ENCODE measurements at regions not wholly inside any gene's neighbourhood (a gene's known extent, or its start where the extent isn't known, plus 50 kb on each side); places are given as distances from the start of the nearest gene placed in this dataset.

DNA sequence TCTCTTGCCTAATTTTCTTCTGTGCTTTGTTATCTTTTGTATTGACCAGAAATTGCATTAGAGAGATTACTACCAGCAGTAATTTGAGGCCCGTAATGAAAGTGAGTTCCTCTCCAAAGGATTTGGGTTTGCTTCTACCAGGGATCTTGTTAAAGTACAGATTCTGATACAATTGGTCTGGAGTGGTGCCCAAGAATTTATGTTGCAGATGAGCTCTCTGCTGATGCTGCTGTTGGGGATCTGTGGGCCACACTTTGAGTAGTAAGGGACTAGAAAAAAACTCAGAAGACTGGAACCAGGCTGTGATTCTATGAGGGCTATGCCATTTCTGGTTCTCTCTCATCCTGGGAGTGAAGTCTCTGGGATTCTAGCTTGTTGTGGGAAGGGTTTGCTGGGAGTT is 192.2 kb downstream of the SEC61B start:
- no peaks in the 10 kb centered on the region for H3K36me3 ChIP-seq (ENCODE audit: insufficient read depth, low read length)
- no peaks in the 10 kb centered on the region for H3K27me3 ChIP-seq (ENCODE audit: insufficient read depth, low read length)
- H2AFZ ChIP-seq (ENCODE audit: low read length, unreplicated experiment): no peak overlapping the region
- no peak overlapping the region for H3K27ac ChIP-seq (ENCODE audit: low read depth, low read length)
- H3K79me2 ChIP-seq (ENCODE audit: control insufficient read depth, insufficient read depth, low read length, unreplicated experiment): no peaks in the 10 kb centered on the region
- no peak overlapping the region for H3K4me3 ChIP-seq (ENCODE audit: low read depth, low read length)
- peaks cover 9% of the 10 kb centered on the region for H3K4me1 ChIP-seq (ENCODE audit: control insufficient read depth, insufficient read depth, low read length, unreplicated experiment)

GRCh38 chr9:99415606-99416005 is 193.5 kb downstream of the SEC61B start:
- H2AFZ ChIP-seq (ENCODE audit: low read length, unreplicated experiment): no peak overlapping the region
- H3K27ac ChIP-seq (ENCODE audit: low read depth, low read length): no peak overlapping the region
- H3K4me3 ChIP-seq (ENCODE audit: low read depth, low read length): no peak overlapping the region
- no peaks in the 10 kb centered on the region for H3K27me3 ChIP-seq (ENCODE audit: insufficient read depth, low read length)
- H3K79me2 ChIP-seq (ENCODE audit: control insufficient read depth, insufficient read depth, low read length, unreplicated experiment): no peaks in the 10 kb centered on the region
- H3K4me1 ChIP-seq (ENCODE audit: control insufficient read depth, insufficient read depth, low read length, unreplicated experiment): peaks cover 9% of the 10 kb centered on the region
- H3K36me3 ChIP-seq (ENCODE audit: insufficient read depth, low read length): no peaks in the 10 kb centered on the region

GRCh38 chr9:99416007-99416406 is 193.9 kb downstream of the SEC61B start:
- H3K79me2 ChIP-seq (ENCODE audit: control insufficient read depth, insufficient read depth, low read length, unreplicated experiment): no peaks in the 10 kb centered on the region
- H3K4me3 ChIP-seq (ENCODE audit: low read depth, low read length): no peak overlapping the region
- no peaks in the 10 kb centered on the region for H3K36me3 ChIP-seq (ENCODE audit: insufficient read depth, low read length)
- H3K27me3 ChIP-seq (ENCODE audit: insufficient read depth, low read length): no peaks in the 10 kb centered on the region
- no peak overlapping the region for H3K27ac ChIP-seq (ENCODE audit: low read depth, low read length)
- no peak overlapping the region for H2AFZ ChIP-seq (ENCODE audit: low read length, unreplicated experiment)
- H3K4me1 ChIP-seq (ENCODE audit: control insufficient read depth, insufficient read depth, low read length, unreplicated experiment): peaks cover 9% of the 10 kb centered on the region

DNA sequence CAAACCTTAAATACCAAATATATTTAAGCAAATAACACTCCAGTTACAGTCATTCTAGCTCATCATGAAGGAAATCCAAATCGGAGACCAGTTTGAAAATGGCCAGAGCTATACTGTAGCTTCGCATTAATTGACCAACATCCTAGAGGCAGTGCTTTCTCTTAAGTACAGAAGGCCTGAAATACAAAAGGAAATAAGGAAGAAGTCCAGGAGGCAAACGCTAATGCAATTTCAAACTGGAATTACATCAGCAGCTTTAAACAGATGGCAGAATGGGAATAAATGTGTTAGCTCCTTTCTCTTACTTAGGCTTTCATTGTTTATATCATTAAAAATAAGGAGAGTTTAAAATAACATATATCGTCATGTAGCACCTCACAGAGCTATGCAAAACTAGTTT is 197.0 kb downstream of the SEC61B start:
- Histone ChIP-seq H3K79me2 (ENCODE audit: control insufficient read depth, insufficient read depth, low read length, unreplicated experiment) (no peaks in the 10 kb centered on the region), H3K27ac (ENCODE audit: low read depth, low read length) (no peak overlapping the region), H2AFZ (ENCODE audit: low read length, unreplicated experiment) (no peak overlapping the region), H3K27me3 (ENCODE audit: insufficient read depth, low read length) (no peaks in the 10 kb centered on the region), H3K36me3 (ENCODE audit: insufficient read depth, low read length) (no peaks in the 10 kb centered on the region), H3K4me3 (ENCODE audit: low read depth, low read length) (no peak overlapping the region), H3K4me1 (ENCODE audit: control insufficient read depth, insufficient read depth, low read length, unreplicated experiment) (peaks cover 9% of the 10 kb centered on the region)

DNA sequence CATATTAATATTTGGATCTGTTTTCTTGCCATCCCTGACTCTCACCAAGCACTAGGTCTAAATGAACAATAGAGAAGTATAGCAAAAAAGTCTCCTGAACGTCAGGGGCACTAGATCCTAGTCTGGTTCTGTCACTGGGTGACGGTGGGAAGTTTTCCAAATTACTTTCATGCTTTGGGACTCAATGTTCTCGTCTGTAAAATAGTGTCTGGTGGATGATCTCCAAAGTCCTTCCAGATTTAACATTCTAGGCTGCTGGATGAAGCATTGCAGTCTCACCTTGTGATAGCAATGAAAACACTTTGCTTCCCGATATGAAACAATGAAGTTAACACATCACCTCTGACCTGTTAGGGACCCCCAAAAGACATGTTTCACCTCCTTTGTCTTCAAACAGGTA is 199.3 kb downstream of the SEC61B start:
- Histone ChIP-seq H3K27ac (ENCODE audit: low read depth, low read length) (no peak overlapping the region), H3K36me3 (ENCODE audit: insufficient read depth, low read length) (no peaks in the 10 kb centered on the region), H3K4me1 (ENCODE audit: control insufficient read depth, insufficient read depth, low read length, unreplicated experiment) (peaks cover under 1% of the 10 kb centered on the region), H3K27me3 (ENCODE audit: insufficient read depth, low read length) (no peaks in the 10 kb centered on the region), H3K4me3 (ENCODE audit: low read depth, low read length) (no peak overlapping the region), H2AFZ (ENCODE audit: low read length, unreplicated experiment) (no peak overlapping the region), H3K79me2 (ENCODE audit: control insufficient read depth, insufficient read depth, low read length, unreplicated experiment) (no peaks in the 10 kb centered on the region)

GRCh38 chr9:99425124-99425523 is 203.0 kb downstream of the SEC61B start:
- Histone ChIP-seq H3K4me1 (ENCODE audit: control insufficient read depth, insufficient read depth, low read length, unreplicated experiment) (peaks cover 4% of the 10 kb centered on the region), H3K27ac (ENCODE audit: low read depth, low read length) (no peak overlapping the region), H3K36me3 (ENCODE audit: insufficient read depth, low read length) (no peaks in the 10 kb centered on the region), H3K27me3 (ENCODE audit: insufficient read depth, low read length) (no peaks in the 10 kb centered on the region), H3K4me3 (ENCODE audit: low read depth, low read length) (no peak overlapping the region), H3K79me2 (ENCODE audit: control insufficient read depth, insufficient read depth, low read length, unreplicated experiment) (no peaks in the 10 kb centered on the region), H2AFZ (ENCODE audit: low read length, unreplicated experiment) (no peak overlapping the region)

- H3K4me1 ChIP-seq (ENCODE audit: control insufficient read depth, insufficient read depth, low read length, unreplicated experiment): peaks cover 14% of the 10 kb centered on the region
- no peak overlapping the region for H2AFZ ChIP-seq (ENCODE audit: low read length, unreplicated experiment)
- no peak overlapping the region for H3K4me3 ChIP-seq (ENCODE audit: low read depth, low read length)
- H3K79me2 ChIP-seq (ENCODE audit: control insufficient read depth, insufficient read depth, low read length, unreplicated experiment): no peaks in the 10 kb centered on the region
- H3K27ac ChIP-seq (ENCODE audit: low read depth, low read length): no peak overlapping the region
- no peaks in the 10 kb centered on the region for H3K27me3 ChIP-seq (ENCODE audit: insufficient read depth, low read length)
- H3K36me3 ChIP-seq (ENCODE audit: insufficient read depth, low read length): no peaks in the 10 kb centered on the region
These were observed 204.1 kb downstream of the SEC61B start for GRCh38 chr9:99425923-99426842.

DNA sequence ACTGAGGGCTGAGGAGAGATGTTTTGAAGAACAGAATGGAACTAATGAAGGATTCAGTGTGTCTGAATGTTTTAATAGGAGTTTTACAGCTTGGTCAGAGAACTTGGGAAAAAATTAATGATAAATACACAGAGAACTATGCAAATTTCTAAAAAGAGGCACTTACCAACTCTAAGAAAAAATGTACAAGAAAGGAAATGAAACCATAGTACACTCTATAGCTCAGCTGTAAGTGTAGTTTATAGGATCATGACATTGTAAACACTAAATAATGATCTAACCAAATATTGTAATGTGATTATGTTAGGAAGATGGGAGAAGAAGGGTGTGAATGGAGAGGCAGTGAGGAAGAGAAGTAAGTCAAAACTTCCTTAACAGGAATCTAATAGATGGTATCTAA is 205.2 kb downstream of the SEC61B start:
- Histone ChIP-seq H3K79me2 (ENCODE audit: control insufficient read depth, insufficient read depth, low read length, unreplicated experiment) (no peaks in the 10 kb centered on the region), H3K27me3 (ENCODE audit: insufficient read depth, low read length) (no peaks in the 10 kb centered on the region), H3K36me3 (ENCODE audit: insufficient read depth, low read length) (no peaks in the 10 kb centered on the region), H2AFZ (ENCODE audit: low read length, unreplicated experiment) (no peak overlapping the region), H3K27ac (ENCODE audit: low read depth, low read length) (no peak overlapping the region), H3K4me1 (ENCODE audit: control insufficient read depth, insufficient read depth, low read length, unreplicated experiment) (peaks cover 21% of the 10 kb centered on the region), H3K4me3 (ENCODE audit: low read depth, low read length) (no peak overlapping the region)

DNA sequence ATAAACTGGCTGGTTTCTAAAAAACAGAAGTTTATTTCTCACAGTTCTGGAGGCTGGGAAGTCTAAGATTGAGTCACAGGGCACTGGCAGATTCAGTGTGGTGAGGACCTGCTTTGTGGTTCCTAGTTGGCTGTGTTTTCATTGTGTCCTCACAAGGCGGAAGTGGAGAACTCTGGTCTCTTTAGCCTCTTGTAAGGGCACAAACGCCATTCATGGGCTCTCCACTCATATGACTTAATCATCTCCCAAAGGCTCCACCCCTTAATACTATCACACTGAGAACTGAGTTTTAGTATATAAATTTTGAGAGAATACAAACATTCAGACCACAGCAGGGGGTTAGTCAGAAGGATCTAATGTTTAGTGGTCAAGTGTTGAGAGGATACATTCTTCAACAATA is 208.2 kb downstream of the SEC61B start:
- Histone ChIP-seq H2AFZ (ENCODE audit: low read length, unreplicated experiment) (no peak overlapping the region), H3K79me2 (ENCODE audit: control insufficient read depth, insufficient read depth, low read length, unreplicated experiment) (no peaks in the 10 kb centered on the region), H3K4me1 (ENCODE audit: control insufficient read depth, insufficient read depth, low read length, unreplicated experiment) (peaks cover 46% of the 10 kb centered on the region), H3K27me3 (ENCODE audit: insufficient read depth, low read length) (no peaks in the 10 kb centered on the region), H3K4me3 (ENCODE audit: low read depth, low read length) (no peak overlapping the region; the same call in 1 of the 2 replicates), H3K36me3 (ENCODE audit: insufficient read depth, low read length) (no peaks in the 10 kb centered on the region), H3K27ac (ENCODE audit: low read depth, low read length) (peak overlapping the region; percentile 76)

GRCh38 chr9:99431103-99431502 is 209.0 kb downstream of the SEC61B start:
- Histone ChIP-seq H3K27ac (ENCODE audit: low read depth, low read length) (peak overlapping the region; percentile 76), H3K4me3 (ENCODE audit: low read depth, low read length) (no peak overlapping the region), H3K4me1 (ENCODE audit: control insufficient read depth, insufficient read depth, low read length, unreplicated experiment) (peaks cover 49% of the 10 kb centered on the region), H3K79me2 (ENCODE audit: control insufficient read depth, insufficient read depth, low read length, unreplicated experiment) (no peaks in the 10 kb centered on the region), H3K27me3 (ENCODE audit: insufficient read depth, low read length) (no peaks in the 10 kb centered on the region), H3K36me3 (ENCODE audit: insufficient read depth, low read length) (no peaks in the 10 kb centered on the region), H2AFZ (ENCODE audit: low read length, unreplicated experiment) (no peak overlapping the region)

DNA sequence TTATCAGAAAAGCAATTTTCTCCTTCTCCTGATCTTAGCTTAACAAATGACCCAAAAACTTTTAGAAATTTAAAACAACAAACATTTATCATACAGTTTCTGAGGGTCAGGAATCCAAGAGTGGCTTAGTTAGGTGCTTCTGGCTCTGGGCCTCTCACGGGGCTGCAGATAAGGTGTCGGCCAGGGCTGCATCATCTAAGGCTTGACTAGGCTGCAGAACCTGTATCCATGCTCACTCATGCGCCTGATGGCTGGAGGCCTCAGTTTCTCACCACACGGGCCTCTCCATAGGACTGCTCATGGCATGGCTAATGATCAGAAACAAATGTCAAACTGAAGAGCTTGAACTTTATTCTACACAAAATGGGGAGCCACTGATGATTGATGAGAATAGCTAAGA is 210.0 kb downstream of the SEC61B start:
- H3K27me3 ChIP-seq (ENCODE audit: insufficient read depth, low read length): no peaks in the 10 kb centered on the region
- no peaks in the 10 kb centered on the region for H3K36me3 ChIP-seq (ENCODE audit: insufficient read depth, low read length)
- H3K27ac ChIP-seq (ENCODE audit: low read depth, low read length): no peak overlapping the region
- H2AFZ ChIP-seq (ENCODE audit: low read length, unreplicated experiment): no peak overlapping the region
- peaks cover 49% of the 10 kb centered on the region for H3K4me1 ChIP-seq (ENCODE audit: control insufficient read depth, insufficient read depth, low read length, unreplicated experiment)
- H3K79me2 ChIP-seq (ENCODE audit: control insufficient read depth, insufficient read depth, low read length, unreplicated experiment): no peaks in the 10 kb centered on the region
- H3K4me3 ChIP-seq (ENCODE audit: low read depth, low read length): no peak overlapping the region
